ENCODE measurements at regions not wholly inside any gene's neighbourhood (a gene's known extent, or its start where the extent isn't known, plus 50 kb on each side); places are given as distances from the start of the nearest gene placed in this dataset.

DNA sequence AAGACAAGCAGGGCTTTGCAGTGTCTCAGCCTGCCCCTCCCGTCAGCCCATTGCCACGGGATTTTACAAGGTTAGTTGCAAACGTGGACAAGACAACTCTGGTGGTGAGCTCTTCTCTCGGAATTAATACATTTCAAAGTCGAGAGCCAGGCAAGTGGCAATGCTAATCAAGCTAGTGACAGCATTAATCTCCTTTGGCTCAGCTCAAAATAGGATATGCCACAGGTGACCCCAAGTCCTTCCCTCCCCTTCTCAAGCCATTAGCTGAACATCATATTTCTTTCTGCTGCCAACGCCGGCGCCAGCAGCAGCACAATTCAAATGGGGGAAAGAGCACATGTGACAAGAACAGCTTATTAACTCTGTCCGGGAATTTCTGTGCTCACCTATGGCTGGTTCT lies 190.1 kb downstream of the ATPSCKMT start:
- H3K9me3 Mint-ChIP-seq, result peaks cover 0 to 2% of the 10 kb centered on the region in 2 experiments; a peak in 2 of 5 replicates
- no peak overlapping the region for H2BK5ac ChIP-seq (ENCODE audit: insufficient read length, low read length)
- no peak overlapping the region for H2BK120ac ChIP-seq (ENCODE audit: low read depth, low read length, poor library complexity, severe bottlenecking)
- no peak overlapping the region for H4K8ac ChIP-seq (replicated peaks; ENCODE audit: insufficient read length, low read depth, low read length)
- H3K56ac ChIP-seq (ENCODE audit: insufficient read length, low read depth, low read length), result no peak overlapping the region
- no peak overlapping the region for H3K27ac Mint-ChIP-seq
- H2AK5ac ChIP-seq (ENCODE audit: insufficient read length, low read length), result no peak overlapping the region
- no peak overlapping the region for H3K4ac ChIP-seq (ENCODE audit: low read depth, low read length)
- no peak overlapping the region for H3K27ac ChIP-seq (ENCODE audit: insufficient read length, low read depth, low read length)
- no peak overlapping the region for H2AFZ ChIP-seq (ENCODE audit: low read length)
- WGBS (ENCODE audit: extremely low coverage, insufficient read length, low lambda C conversion rate), result no CpG with 5 or more reads among the region's 9 CpGs
- H3K4me1 Mint-ChIP-seq, result peaks cover 5 to 11% of the 10 kb centered on the region in 2 experiments
- no peaks in the 10 kb centered on the region for H3K9me3 ChIP-seq (ENCODE audit: control insufficient read depth, low read depth, low read length)
- H3K4me2 ChIP-seq (ENCODE audit: insufficient read depth, insufficient read length, low read length), result no peak overlapping the region
- no peaks in the 10 kb centered on the region for H3K27me3 ChIP-seq (ENCODE audit: insufficient read depth, low read length)
- H3T11ph ChIP-seq (ENCODE audit: low read length), result no peak overlapping the region
- no peaks in the 10 kb centered on the region for H3K23me2 ChIP-seq (ENCODE audit: insufficient read length, low read depth, low read length, poor library complexity, severe bottlenecking)
- H4K91ac ChIP-seq (ENCODE audit: insufficient read length, low read depth, low read length), result no peak overlapping the region
- H3K4me3 Mint-ChIP-seq, result no peak overlapping the region
- no peak for DNase-seq
- H4K20me1 ChIP-seq (ENCODE audit: control insufficient read depth, insufficient read depth, insufficient read length), result no peaks in the 10 kb centered on the region
- TF ChIP-seq, protein P1, sequence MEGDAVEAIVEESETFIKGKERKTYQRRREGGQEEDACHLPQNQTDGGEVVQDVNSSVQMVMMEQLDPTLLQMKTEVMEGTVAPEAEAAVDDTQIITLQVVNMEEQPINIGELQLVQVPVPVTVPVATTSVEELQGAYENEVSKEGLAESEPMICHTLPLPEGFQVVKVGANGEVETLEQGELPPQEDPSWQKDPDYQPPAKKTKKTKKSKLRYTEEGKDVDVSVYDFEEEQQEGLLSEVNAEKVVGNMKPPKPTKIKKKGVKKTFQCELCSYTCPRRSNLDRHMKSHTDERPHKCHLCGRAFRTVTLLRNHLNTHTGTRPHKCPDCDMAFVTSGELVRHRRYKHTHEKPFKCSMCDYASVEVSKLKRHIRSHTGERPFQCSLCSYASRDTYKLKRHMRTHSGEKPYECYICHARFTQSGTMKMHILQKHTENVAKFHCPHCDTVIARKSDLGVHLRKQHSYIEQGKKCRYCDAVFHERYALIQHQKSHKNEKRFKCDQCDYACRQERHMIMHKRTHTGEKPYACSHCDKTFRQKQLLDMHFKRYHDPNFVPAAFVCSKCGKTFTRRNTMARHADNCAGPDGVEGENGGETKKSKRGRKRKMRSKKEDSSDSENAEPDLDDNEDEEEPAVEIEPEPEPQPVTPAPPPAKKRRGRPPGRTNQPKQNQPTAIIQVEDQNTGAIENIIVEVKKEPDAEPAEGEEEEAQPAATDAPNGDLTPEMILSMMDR (conservative IDR thresholded peaks at IDR 0.05), result no peak
- H2BK15ac ChIP-seq (ENCODE audit: low read depth, low read length), result no peak overlapping the region
- H3K79me2 ChIP-seq (ENCODE audit: insufficient read depth, low read length), result no peaks in the 10 kb centered on the region
- peaks cover 5% of the 10 kb centered on the region for H3K4me1 ChIP-seq (ENCODE audit: insufficient read depth, low read length)
- no peak overlapping the region for H3K18ac ChIP-seq (ENCODE audit: insufficient read length, low read depth, low read length)
- no peak overlapping the region for H4K5ac ChIP-seq (ENCODE audit: insufficient read length, low read depth, low read length)
- H2BK20ac ChIP-seq (ENCODE audit: low read depth, low read length, poor library complexity, severe bottlenecking), result no peak overlapping the region
- H3K14ac ChIP-seq (ENCODE audit: insufficient read depth, low read length), result no peak overlapping the region
- no peak overlapping the region for H3K23ac ChIP-seq (ENCODE audit: insufficient read length, low read depth, low read length)
- no peaks in the 10 kb centered on the region for H3K36me3 Mint-ChIP-seq (ENCODE audit: insufficient read depth in 1 of 3, low read depth in 3 of 3)
- H2BK12ac ChIP-seq (ENCODE audit: insufficient read length, low read depth, low read length), result no peak overlapping the region
- H3K79me1 ChIP-seq (ENCODE audit: insufficient read depth, low read depth, low read length, poor library complexity, severe bottlenecking), result no peaks in the 10 kb centered on the region
- H3K27me3 Mint-ChIP-seq (ENCODE audit: low read depth), result peaks cover 2% of the 10 kb centered on the region; the same call in 1 of the 2 replicates
- H3K9ac ChIP-seq (ENCODE audit: extremely low read depth, insufficient read length, low read length), result no peak overlapping the region
